Endothelial cell of umbilical vein (primary cell): ENCODE measurements at regions not wholly inside any gene's neighbourhood (a gene's known extent, or its start where the extent isn't known, plus 50 kb on each side); places are given as distances from the start of the nearest gene placed in this dataset.

Experiments used
- BruUV-seq: library from RNA; stranded (reverse); fragments of 400-500 nt; replicated peaks from 2 replicates; lab custom pipeline; 2021; lab: Mats Ljungman, UMichigan
- CTCF ChIA-PET: fragments of 300-600, 350-600 bp; sonication (Branson Sonifier 250); formaldehyde crosslinking; loops from one replicate; lab custom pipeline; 2021; ENCODE audit warnings: antibody characterized with exemption, inconsistent platforms; lab: Charles Lee
- POLR2A ChIA-PET: fragments of 300-600, 350-600 bp; sonication (Branson Sonifier 250); formaldehyde crosslinking; loops from one replicate; lab custom pipeline; 2021; ENCODE audit warnings: antibody characterized with exemption, inconsistent platforms; lab: Charles Lee
- DNase-seq: peaks from one replicate; pipeline ENCODE4 v3.0.0-alpha.2; 2011; ENCODE audit warnings: low read depth, low spot score
- FAIRE-seq: peaks from 2 replicates; lab custom pipeline; 2011; peaks lifted over from hg19 to GRCh38; lab: Jason Lieb, UNC
- H2AFZ ChIP-seq: 2 replicates; pipeline ENCODE4 v1.6.0; 2012; ENCODE audit warnings: low read depth, low read length, control low read depth, inconsistent platforms
- H3K27ac ChIP-seq: 2 replicates; pipeline ENCODE4 v1.5.1; 2011; ENCODE audit warnings: low read depth, mild to moderate bottlenecking, control low read depth, low read length, moderate library complexity; ENCODE audit not compliant: insufficient read depth
- H3K27me3 ChIP-seq, 2 experiments: 2 replicates each; pipeline versions ENCODE4 v1.6.0 to v1.6.1; 2011; ENCODE audit warnings: low read length in 2 of 2, mixed read lengths in 1 of 2; ENCODE audit not compliant: control insufficient read depth in 2 of 2, insufficient read depth in 2 of 2
- H3K36me3 ChIP-seq, 2 experiments: 2 replicates in 1 of 2; 3 replicates in 1 of 2; pipeline ENCODE4 v1.5.1; 2011; ENCODE audit warnings: low read length in 2 of 2, mild to moderate bottlenecking in 1 of 2, moderate library complexity in 1 of 2; ENCODE audit not compliant: control insufficient read depth in 2 of 2, insufficient read depth in 2 of 2; ENCODE audit errors: extremely low read depth in 1 of 2
- H3K4me1 ChIP-seq: 3 replicates; pipeline ENCODE4 v1.5.1; 2011; ENCODE audit warnings: mild to moderate bottlenecking, low read length; ENCODE audit not compliant: control insufficient read depth, insufficient read depth; ENCODE audit errors: extremely low read depth
- H3K4me2 ChIP-seq: 2 replicates; pipeline ENCODE4 v1.6.1; 2011; ENCODE audit warnings: low read length, control low read depth, mixed read lengths; ENCODE audit not compliant: insufficient read depth
- H3K4me3 ChIP-seq, 3 experiments: fragments of 200-600 bp in 1 of 3; sonication (generic), shearing (Covaris generic) in 1 of 3; replicated peaks in 1 of 3; 2 replicates each; pipeline ENCODE4 v1.5.1; 2011 to 2016; ENCODE audit warnings: control low read depth in 3 of 3, low read length in 3 of 3, mild to moderate bottlenecking in 2 of 3, inconsistent platforms in 1 of 3, low read depth in 1 of 3, moderate library complexity in 1 of 3; ENCODE audit not compliant: insufficient read depth in 1 of 3
- H3K79me2 ChIP-seq: 2 replicates; pipeline ENCODE4 v1.6.0; 2012; ENCODE audit warnings: low read length, inconsistent platforms; ENCODE audit not compliant: control insufficient read depth, insufficient read depth
- H3K9ac ChIP-seq: replicated peaks from 2 replicates; pipeline ENCODE3; 2011; ENCODE audit warnings: low read length, control low read depth; ENCODE audit not compliant: insufficient read depth; ENCODE audit errors: extremely low read depth
- H3K9me1 ChIP-seq: replicated peaks from 3 replicates; pipeline ENCODE4 v1.6.0; 2011; ENCODE audit warnings: mild to moderate bottlenecking, low read length; ENCODE audit not compliant: control insufficient read depth, insufficient read depth; ENCODE audit errors: extremely low read depth
- H3K9me3 ChIP-seq: replicated peaks from 2 replicates; pipeline ENCODE4 v1.5.1; 2012; ENCODE audit warnings: low read length, inconsistent platforms; ENCODE audit not compliant: control insufficient read depth, insufficient read depth
- H4K20me1 ChIP-seq: replicated peaks from 2 replicates; pipeline ENCODE3; 2011; ENCODE audit warnings: mild to moderate bottlenecking, low read length; ENCODE audit not compliant: control insufficient read depth, insufficient read depth; ENCODE audit errors: extremely low read depth
- CTCF ChIP-seq, 2 donors: IDR thresholded peaks; 1 replicate in 1 of 2; 2 replicates in 1 of 2; pipeline ENCODE4 v1.5.1; 2011; ENCODE audit warnings: low read length in 2 of 2, mild to moderate bottlenecking in 2 of 2, moderate library complexity in 2 of 2, control low read depth in 1 of 2, inconsistent platforms in 1 of 2, low read depth in 1 of 2; ENCODE audit not compliant: insufficient read depth in 1 of 2; ENCODE audit errors: extremely low read depth in 1 of 2
- EZH2 ChIP-seq: IDR thresholded peaks from 2 replicates; pipeline ENCODE4 v1.6.1; 2012; ENCODE audit warnings: borderline replicate concordance, low read depth, mild to moderate bottlenecking, moderate library complexity, low read length, inconsistent platforms; ENCODE audit not compliant: severe bottlenecking
- FOS ChIP-seq: IDR thresholded peaks from 2 replicates; pipeline ENCODE4 v1.6.1; 2011; ENCODE audit warnings: mild to moderate bottlenecking, low read length, moderate library complexity, borderline replicate concordance; ENCODE audit not compliant: insufficient read depth
- GATA2 ChIP-seq: IDR thresholded peaks from 2 replicates; pipeline ENCODE4 v1.7.0; 2011; ENCODE audit warnings: low read depth, mild to moderate bottlenecking, moderate library complexity, mixed read lengths, low read length; ENCODE audit not compliant: insufficient read length, insufficient read depth
- JUN ChIP-seq: IDR thresholded peaks from 2 replicates; pipeline ENCODE4 v1.6.1; 2011; ENCODE audit warnings: borderline replicate concordance, low read depth; ENCODE audit not compliant: insufficient read length, insufficient read depth
- MYC ChIP-seq: IDR thresholded peaks from one replicate; pipeline ENCODE4 v1.6.1; 2011; ENCODE audit warnings: mild to moderate bottlenecking, low read depth, low read length
- POLR2A ChIP-seq: IDR thresholded peaks from 2 replicates; pipeline ENCODE4 v1.6.1; 2012; ENCODE audit warnings: low read depth, mild to moderate bottlenecking, control low read depth, low read length
- POLR2AphosphoS5 ChIP-seq: IDR thresholded peaks from 2 replicates; pipeline ENCODE4 v1.6.1; 2012; ENCODE audit warnings: low read depth, mild to moderate bottlenecking, control low read depth, low read length, moderate library complexity; ENCODE audit not compliant: insufficient read depth
- dilution Hi-C: fragments of 300-500 bp; cut with MboI; formaldehyde crosslinking; loops from one replicate; pipeline ENCODE4 v1.15.0; 2019; ENCODE audit warnings: low sequenced_read_pairs; ENCODE audit not compliant: extremely low pct_ligation_motif_present
- intact Hi-C: fragments of 100-400 bp; cut with micrococcal nuclease; formaldehyde crosslinking; loops from one replicate; pipeline ENCODE4 v1.10.0; 2022
- TF ChIP-seq, protein P1 (sequence below): IDR thresholded peaks from 2 replicates; pipeline ENCODE4 v1.6.1; 2011; ENCODE audit not compliant: insufficient read depth, insufficient read length

DNA sequence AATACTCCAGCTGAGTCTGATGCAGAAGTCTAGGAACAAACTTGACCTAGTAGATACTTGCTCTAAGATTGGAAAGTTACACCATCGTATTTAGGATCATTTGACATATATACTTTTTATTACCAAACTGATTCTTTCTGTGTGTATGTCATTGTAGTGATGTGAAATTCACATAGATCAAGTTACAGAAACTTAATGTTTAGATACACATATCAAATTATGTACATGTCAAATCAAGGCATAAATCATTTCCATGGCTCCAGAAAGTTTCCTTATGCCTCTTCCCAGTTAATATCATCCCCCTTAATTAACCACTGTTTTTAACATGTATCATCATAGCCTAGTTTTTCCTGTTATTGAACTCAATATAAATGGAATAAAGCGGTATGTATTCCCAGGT, 292.0 kb upstream of the CDH11 start:
- Histone ChIP-seq H3K9me1 (no peaks in the 10 kb centered on the region), H4K20me1 (no peaks in the 10 kb centered on the region), H3K79me2 (no peaks in the 10 kb centered on the region), H3K4me1 (peaks cover 3% of the 10 kb centered on the region), H3K4me3 (no peak overlapping the region), H3K9ac (no peak overlapping the region), H3K27ac (no peak overlapping the region), H3K9me3 (no peaks in the 10 kb centered on the region), H3K36me3 (no peaks in the 10 kb centered on the region), H2AFZ (no peak overlapping the region), H3K4me2 (no peak overlapping the region), H3K27me3 (no peaks in the 10 kb centered on the region)
- TF ChIP-seq JUN = no peak
- no peak for TF ChIP-seq EZH2
- TF ChIP-seq CTCF (IDR thresholded peaks at IDR 0.05; ENCODE audit: extremely low read depth in 1 of 2, insufficient read depth in 1 of 2, low read depth in 1 of 2, low read length in 2 of 2) = no peak
- TF ChIP-seq FOS = no peak
- TF ChIP-seq GATA2 = no peak
- no peak for TF ChIP-seq POLR2A
- no peak for TF ChIP-seq MYC
- no peak for TF ChIP-seq POLR2AphosphoS5
- TF ChIP-seq, protein P1, sequence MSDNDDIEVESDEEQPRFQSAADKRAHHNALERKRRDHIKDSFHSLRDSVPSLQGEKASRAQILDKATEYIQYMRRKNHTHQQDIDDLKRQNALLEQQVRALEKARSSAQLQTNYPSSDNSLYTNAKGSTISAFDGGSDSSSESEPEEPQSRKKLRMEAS = no peak
- DNase-seq = no peak
- POLR2A ChIA-PET = no interaction called here
- no peak for FAIRE-seq
- dilution Hi-C loops = no loop called here
- intact Hi-C loops = no loop called here
- no TSS peak for BruUV-seq
- CTCF ChIA-PET = no interaction called here
